Astrocyte (in vitro differentiated cells and primary cell): ENCODE measurements at regions not wholly inside any gene's neighbourhood (a gene's known extent, or its start where the extent isn't known, plus 50 kb on each side); places are given as distances from the start of the nearest gene placed in this dataset.

Experiments
- EZH2 ChIP-seq: IDR thresholded peaks from 2 replicates; pipeline ENCODE4 v1.6.1; 2012; ENCODE audit warnings: mild to moderate bottlenecking, low read length, inconsistent platforms; ENCODE audit not compliant: insufficient read depth
- TF ChIP-seq, protein P1 (sequence below): IDR thresholded peaks from 2 replicates; pipeline ENCODE4 v1.5.1; 2011; ENCODE audit warnings: low read depth, mild to moderate bottlenecking, inconsistent platforms, low read length, moderate library complexity; ENCODE audit not compliant: insufficient read depth

DNA sequence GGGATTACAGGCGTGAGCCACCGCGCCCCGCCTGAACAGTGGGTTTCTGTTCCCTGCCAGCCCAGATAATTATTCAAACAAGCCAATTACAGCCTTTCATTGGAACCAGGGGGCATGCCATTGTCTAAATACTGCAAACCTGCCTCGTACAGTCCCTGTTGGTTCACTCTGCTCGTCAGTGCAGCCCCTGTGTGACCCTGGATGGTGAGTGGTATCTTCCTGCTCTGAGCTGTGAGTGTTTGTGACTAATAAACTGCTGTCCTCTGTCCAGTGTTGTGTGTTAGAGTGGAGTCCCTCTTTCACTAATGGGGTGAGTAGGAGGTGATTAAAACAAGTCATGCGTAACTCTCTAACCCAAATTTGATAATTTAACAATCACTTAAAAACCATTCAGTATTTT is 176.5 kb upstream of the FAM3C start:
- TF ChIP-seq, protein P1, sequence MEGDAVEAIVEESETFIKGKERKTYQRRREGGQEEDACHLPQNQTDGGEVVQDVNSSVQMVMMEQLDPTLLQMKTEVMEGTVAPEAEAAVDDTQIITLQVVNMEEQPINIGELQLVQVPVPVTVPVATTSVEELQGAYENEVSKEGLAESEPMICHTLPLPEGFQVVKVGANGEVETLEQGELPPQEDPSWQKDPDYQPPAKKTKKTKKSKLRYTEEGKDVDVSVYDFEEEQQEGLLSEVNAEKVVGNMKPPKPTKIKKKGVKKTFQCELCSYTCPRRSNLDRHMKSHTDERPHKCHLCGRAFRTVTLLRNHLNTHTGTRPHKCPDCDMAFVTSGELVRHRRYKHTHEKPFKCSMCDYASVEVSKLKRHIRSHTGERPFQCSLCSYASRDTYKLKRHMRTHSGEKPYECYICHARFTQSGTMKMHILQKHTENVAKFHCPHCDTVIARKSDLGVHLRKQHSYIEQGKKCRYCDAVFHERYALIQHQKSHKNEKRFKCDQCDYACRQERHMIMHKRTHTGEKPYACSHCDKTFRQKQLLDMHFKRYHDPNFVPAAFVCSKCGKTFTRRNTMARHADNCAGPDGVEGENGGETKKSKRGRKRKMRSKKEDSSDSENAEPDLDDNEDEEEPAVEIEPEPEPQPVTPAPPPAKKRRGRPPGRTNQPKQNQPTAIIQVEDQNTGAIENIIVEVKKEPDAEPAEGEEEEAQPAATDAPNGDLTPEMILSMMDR: no peak
- no peak for TF ChIP-seq EZH2
